Middle frontal gyrus (tissue), 1 donor: ENCODE measurements at regions not wholly inside any gene's neighbourhood (a gene's known extent, or its start where the extent isn't known, plus 50 kb on each side); places are given as distances from the start of the nearest gene placed in this dataset.
A peak's percentile ranks its signal among the peaks of the same experiment; 100 is the strongest.

Source experiments
- DNase-seq: peaks from one replicate; pipeline ENCODE4 v3.0.0-alpha.2; 2015; ENCODE audit warnings: low spot score; ENCODE audit errors: extremely low spot score

DNA sequence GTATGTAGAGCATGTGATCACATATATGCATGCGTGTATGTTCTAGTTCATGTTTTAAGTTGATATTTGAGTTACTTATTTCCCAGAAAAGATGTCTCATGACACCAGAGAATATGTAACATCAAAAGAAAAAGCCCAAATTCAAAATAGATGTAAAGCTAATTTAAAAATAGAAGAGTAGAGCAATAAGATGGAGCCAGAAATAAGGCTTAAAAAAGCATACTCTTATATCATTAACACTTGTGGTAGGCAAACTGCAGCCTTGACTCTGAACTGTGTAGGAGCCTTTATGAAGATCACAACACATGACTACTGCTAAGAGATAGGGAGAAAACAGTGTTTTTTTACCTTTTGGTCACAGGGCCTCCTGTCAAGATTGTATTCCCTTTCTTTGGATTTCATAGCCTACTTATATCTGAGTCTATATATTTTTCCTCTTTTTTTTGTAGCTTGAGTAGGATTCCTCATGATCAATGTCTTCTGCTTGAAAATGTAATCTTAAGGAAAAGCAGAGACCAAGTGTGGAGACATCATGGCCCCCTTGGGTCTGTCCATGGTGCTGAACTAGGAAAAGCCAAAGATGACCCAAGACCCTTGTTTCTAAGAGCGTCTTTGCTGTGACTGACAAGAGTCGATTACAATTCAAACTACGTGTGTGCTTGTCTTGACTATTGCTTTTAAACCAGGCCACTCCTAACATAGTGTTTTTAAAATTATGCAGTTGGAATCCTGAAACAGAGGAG is 390.4 kb downstream of the SHISA9 start:
- DNase-seq, result peak; percentile 24

DNA sequence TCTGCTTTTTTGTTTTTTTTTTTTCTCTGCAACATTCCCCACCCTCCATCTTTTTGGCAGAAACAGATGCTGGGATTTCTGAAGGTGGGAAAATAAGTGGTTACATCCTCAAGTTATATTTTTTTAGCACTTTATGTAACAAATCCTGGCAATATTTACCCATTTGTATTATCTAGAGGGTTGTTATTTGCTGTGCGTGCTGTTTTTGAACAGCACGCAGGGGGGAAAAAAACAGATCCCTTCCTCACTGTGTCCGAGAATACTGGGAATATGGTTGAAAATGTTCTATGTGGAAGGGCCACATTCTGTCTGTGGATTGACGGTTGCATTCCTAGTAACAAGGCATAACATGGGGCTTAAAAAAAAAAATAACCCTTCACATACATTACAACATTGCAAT is 394.8 kb downstream of the SHISA9 start:
- DNase-seq, result no peak

DNA sequence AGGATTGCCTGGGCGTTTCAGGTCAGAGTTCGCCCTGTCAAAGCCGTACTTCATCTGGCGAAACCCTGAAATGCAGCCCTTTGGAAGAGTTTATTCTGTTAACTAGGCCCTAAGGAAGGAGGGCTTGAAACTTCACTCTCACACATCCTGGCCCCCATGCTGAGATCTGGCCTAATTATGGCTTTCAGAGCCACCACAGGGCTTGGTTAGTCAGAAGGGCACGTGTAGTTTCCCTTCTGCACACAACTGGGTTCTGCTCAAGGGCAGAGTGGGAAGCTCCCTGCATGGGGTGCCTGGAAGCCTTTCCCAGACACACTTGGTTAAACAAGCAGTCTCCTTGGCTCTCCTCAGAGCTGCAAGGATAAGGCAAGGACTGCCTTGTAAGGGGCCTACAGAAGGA is 397.3 kb downstream of the SHISA9 start:
- DNase-seq, result no peak

DNA sequence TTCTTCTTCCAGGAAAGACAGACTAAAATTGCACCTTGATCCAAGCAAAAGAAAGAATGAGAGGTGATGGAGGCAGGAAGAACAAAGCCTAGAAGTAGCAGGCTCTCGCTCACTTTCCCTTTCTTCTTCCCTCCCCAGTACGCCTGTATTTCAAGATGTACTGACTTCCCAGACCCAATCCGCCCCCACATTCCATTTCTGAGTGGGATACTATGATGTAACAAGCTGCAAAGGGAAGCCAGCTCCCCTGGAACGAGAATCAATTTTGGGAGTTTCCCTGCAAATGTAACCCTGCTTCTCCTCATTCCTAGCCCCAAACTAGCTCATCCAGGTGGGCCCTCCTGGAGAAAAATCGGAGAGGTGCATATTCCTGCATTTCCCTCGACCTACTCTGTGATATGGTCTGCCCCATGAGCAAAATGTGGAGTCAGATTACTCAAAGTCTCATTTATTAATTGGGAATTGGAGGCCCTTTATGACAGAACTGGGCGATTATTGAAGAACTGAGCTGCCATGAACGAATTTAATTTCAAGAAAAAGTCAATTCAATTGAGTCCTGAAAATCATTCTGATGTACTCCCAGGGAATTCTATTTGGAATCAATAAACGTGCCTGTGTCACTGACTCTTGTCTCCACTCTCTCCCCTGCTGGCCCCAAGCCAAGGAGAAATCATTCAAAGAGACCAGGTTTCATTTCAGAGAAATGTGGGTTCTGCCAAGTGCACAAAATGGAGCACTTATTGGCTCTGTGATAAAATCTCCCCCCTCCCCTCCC is 398.9 kb downstream of the SHISA9 start:
- DNase-seq, result no peak

DNA sequence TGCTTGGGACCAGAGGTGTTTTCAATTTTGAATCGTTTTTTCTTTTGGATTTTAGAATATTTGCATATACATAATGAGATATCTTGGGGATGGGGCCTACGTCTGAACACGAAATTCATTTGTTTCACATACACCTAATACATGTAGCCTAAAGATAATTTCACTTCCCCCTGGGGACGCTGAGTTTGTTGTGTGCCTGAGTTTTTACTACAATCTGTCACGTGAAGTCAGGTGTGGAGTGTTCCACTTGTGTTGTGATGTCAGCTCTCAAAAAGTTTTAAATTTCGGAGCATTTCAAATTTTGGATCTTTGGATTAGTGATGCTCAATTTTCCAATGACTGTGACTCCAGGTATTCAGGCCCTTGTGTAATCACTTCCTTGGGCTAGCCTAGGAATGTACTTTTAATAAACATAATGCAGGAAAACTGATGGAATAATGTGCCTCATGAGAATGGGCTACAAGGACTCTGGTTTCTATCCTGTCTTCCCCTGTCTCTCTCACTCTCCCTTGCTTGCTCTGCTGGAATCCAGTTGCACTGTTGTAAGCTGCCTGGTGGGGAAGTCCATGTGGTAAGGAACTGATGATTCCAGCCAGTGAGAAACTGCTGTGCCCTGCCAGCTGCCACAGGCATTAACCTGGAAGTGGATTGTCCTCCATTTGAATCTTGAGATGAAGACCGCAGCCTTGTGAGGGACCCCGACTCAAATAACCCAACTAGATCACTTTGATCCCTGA is 403.8 kb downstream of the SHISA9 start:
- no peak for DNase-seq

DNA sequence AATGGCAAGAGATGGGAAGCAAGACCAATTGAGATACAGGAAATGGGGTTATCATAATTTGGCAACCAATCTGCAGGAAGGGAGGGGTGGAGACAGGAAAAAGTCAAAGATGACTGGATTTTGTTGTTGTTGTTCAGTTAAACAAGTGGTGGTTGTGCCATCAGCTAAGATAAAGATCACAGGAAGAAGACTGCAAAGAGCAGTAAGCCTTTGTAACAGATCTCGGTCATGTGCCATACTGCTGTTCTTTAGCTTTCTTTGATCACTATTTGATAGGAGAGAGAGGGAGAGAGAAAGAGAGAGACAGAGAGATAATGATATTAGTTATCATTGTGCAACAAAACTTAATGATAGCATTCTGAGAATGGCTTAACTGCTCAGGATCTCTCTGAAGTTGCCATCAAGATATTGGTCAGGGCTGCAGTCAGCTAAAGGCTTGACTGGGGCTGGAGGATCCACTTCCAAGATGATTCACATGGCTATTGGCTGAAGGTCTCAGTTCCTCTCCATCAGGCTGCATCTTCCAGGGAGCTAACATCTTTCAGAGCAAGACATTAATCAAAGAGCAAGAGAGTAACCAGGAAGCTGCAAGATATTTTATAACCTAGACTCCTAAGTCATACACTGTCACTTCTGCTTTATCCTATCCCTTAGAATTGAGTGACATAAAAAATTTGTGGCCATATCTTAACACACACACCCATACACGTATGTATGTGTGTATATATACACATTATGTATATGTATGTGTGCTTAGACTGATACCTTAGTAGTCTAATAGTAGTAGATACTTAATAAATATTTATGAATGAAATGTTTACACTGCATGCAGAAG is 405.0 kb downstream of the SHISA9 start:
- no peak for DNase-seq

DNA sequence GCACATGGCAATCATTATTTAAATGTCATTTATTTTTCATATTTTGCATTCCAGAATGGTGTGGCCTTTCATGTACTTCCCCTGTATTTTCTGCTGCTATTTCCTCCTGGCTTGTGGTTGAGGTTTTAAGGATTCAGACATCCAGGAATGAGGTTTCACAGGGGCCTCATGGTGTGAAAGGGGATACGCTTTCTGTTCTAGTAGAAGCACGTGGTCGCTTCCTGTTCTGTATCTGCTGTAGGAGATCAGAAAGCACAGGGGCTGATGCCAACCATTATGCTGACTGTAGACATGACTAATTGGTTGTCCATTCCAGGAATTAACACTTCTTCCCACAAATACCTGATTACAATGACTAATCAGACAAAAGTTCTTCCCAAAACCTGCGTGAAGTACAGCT is 405.9 kb downstream of the SHISA9 start:
- DNase-seq, result no peak

DNA sequence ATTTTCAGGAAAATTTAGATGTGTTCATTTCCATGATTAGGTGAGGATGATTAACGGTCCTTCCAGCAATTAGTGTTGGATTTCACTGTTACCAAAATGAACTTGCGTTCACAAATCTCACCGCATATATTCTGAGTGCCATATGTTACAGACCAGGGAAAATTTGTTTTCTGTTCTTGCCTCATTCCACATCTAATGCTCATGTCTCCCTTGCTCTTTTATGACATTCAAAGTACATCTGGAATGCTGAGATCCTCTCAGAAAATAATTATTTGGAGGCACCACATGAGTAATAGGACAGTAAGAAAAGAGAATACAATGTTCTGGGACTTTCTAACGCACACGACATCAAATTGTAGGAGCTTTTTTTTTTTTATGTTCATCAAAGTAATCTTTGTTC is 406.5 kb downstream of the SHISA9 start:
- no peak for DNase-seq

DNA sequence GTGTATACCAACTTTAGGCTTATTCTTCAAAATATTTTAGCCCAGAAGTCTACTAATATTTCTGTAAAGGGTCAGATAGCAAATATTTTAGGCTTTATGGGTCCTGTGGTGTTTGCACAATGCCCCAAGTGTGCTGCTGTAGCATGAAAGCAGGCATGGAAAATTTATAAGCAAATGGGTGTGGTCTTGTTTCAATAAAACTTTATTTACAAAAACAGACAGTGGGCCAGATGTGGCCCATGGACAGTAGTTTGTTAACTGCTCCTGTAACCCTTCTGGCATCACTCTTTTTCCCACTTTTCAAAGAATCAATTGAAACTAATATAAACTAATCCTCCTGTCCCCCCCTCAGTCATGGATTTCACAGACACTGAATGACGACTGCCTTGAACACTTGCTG is 410.7 kb downstream of the SHISA9 start:
- no peak for DNase-seq

DNA sequence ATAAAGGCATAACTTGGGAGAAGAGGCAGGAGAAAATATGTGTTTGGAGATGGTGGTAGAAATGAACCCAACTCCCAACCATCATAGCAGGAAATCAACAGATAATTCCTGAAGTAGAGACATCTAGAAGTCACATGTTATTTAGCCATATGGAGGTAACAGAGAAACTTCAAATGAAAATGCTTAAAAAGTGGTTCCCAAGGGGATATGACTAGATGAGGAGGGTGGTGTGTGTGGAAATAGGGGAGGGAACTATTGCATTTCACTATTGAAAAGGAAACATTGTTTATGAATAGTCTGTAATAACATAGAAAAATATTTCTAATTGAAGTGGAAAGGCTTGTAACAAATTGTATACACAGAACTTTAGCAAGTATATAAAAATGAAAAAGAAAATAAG is 412.0 kb downstream of the SHISA9 start:
- DNase-seq, result no peak

DNA sequence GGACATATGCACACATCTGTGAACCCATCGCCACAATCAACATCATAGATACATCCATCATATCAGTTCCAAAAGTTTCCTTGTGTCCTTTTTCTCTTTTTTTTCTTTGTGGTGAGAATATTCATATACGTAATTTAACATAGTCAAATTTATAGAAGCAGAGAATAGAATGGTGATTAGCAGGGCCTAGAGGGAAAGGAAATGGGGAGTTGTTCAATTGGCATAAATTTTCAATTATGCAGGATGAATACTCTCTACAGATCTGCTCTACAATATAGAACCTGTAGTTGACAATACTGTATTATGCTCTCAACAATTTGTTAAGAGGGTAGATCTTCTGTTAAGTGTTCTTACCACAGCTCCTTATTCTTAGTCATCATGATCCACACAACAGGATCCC is 413.2 kb downstream of the SHISA9 start:
- DNase-seq, result no peak

DNA sequence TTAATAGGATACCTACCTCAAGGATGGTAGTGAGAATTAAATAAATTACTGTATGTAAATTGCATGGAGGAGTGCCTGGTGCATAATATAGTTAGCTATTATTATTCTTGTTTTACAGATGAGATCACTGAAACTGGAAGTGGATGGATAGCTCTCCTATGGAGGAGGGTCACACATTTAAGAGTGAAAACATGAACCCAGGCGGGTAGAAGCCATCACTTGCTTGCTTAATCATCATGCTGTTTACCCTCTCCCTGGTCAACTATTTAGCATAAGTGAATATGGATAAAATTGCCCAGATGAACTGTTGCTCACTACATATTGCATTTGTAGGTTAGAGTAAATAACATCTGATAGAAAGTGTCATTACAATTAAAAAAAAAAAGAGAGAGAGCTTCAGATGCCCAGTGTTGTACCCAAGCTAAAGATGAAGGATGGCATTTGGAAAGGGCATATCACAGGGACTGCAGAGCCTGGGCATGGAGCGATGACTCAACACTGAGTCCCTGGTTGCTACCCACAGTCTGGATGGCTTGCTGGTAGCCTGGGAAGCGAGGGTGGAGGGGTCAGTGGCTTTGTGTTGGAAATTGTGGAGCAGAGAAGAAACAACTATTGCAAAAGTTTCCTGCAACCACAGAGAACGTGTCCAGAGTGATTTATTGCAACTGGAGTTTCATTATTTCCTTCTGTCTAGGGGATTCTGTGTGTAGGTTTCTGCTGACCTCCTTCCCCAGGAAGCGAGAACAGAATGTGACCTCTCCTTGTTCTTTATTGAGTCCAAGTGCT is 414.4 kb downstream of the SHISA9 start:
- no peak for DNase-seq

DNA sequence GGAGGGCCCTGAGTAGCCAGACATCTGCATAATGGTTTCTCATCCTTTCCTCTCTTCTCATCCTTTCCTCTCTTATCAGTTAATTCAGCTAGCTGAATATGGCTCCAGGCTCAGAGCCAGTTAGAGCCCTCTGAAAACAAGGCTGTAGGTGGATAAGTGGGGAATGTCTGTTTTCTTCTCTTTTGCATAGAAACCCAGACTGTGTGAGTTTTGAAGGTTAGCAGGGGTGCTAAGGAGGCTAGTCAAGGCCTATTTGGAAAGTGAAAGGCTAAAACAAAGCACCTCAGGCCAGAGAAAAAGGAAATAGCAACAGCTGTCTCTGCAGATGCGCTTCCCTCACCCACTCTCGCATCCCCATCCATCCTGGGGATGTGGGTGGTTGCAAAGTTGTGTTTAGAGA is 420.9 kb downstream of the SHISA9 start:
- no peak for DNase-seq

DNA sequence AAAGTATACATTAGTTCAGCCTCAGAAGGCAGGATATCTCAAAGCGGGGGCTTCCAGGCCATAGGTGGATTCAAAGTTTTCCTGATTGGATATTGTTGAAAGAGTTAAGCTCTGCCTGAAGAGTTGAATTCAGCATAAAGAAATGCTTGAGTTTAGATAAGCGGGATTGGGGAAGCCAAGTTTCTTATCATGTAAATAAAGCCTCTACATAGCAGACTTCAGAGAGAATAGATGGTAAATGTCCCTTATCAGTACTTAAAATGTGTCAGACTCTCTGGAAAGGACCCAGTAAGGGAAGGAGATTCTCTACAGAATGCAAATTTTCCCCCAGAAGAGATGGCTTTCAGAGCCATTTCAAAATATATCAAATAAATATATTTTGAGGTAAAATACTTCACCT is 423.5 kb downstream of the SHISA9 start:
- DNase-seq, result no peak

DNA sequence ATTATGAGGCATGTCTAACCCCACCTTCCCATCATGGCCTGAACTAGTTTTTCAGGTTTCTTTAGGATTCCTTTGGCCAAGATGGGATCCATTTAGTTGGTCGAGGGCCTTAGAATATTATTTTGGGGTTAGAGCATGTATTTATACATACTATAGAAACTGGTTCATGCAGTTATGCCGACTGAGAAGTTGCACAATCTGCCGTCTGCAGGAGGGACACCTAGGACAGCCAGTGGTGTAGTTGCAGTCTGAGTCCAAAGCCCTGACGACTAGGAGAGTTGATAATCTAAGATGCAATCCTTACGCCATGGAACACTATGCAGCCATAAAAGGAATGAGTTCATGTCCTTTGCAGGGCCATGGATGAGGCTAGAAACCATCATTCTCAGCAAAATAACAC is 424.0 kb downstream of the SHISA9 start:
- no peak for DNase-seq

DNA sequence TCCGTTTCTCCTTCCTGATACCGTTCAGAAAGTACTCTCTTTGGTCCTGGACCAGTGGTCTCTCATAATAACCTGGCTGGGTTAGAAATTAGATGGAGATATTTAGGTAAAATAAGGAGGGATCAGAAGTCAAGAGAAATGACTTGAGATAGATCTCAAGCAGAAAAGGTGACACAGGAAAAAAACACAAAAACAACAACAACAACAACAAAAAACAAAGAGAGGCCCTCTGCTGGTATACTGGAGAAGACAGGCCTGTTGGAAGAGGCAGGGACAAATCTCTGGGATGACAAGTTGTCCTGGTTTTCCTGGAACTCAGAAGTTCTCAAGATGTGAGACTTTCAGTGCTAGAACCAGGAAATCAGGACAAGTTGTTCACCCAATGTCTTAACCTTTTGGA is 430.5 kb downstream of the SHISA9 start:
- DNase-seq, result no peak

DNA sequence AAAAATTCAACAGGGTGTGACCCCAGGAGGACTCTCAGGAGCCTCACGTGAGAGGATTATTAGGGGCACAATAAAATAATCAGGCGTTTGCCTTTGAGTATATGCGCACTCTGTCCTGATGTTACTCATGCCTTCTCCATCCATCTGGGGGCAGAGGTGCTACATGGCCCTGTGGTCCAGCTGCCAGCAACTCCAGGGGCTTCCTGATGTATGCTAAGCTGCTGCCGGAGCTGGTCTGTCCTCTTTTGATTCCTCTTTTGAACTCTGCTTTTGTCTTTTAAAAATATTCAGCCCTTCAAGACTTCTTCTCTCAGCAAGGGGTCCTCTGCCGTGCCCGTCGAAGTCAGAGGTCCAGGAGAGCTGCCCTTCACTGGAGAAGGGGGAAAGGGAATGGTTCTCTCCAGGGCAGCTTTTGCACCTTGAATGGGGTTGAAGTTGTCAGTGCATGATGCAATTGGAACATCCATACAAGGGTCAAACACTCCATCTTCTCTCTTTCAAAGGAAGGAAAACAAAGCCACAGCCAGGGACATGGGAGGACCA is 431.4 kb downstream of the SHISA9 start:
- no peak for DNase-seq

DNA sequence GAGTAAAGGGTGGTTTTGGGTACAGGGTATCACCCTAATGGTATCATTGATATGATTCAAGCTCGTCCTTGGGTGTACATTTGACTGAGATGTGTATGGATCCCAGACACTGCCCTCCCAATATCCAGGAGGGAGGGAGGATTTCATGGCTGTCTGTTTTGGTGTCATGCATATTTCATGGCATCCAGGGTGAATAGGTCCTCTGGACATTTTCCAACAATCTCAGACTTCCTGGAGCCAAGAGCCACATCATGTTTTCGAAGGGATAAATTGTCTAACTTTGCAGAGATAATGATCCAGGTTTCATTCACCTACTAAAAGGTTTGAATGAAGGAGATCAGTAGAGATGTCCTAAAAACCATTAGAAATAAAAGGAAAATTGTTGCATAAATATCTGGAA is 431.9 kb downstream of the SHISA9 start:
- no peak for DNase-seq

DNA sequence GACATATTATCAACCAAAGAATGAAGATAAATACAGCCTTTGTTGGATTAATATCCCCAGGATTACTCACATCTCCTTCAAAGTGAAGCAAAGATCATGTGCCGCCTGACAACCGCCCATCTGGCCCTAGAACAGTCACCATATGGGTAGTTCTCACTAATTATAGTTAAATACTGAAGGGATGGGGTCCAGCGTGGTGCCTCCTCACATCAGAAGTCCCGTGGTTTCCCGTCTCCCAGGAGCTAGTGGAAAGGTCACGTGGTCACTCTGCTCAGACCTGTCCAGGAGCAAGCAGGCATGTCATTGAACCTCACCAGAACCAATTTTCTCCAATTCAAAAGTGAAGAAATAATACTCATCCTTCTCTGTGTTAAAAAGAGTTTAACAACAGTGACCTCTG is 434.5 kb downstream of the SHISA9 start:
- no peak for DNase-seq

DNA sequence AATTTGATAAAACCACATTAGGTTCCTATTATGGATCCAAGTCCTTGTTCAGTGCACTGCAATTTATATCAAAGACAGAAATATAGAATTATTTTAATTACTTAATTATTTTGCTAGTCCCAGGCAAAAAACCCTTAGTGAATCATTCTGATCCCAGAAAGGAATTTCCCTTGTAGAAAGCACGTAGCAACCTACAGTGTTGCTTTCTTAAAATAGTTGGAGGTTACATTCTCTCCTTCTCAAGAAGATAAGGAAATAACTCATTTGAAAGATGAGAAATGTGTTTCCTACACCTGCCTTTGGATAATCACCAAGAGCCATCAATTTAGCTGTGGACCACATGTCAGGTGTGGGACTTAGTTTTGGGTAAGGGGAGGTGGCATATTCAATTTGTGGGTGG is 434.9 kb downstream of the SHISA9 start:
- no peak for DNase-seq
